Ascending aorta (tissue), 2 donors: ENCODE measurements at regions not wholly inside any gene's neighbourhood (a gene's known extent, or its start where the extent isn't known, plus 50 kb on each side); places are given as distances from the start of the nearest gene placed in this dataset.
"Not testable (repeated sequence)": the region's sequence is repeated elsewhere in the genome, so short reads cannot be mapped to it uniquely, and the experiment has no call there.

Source experiments
- DNase-seq, 2 donors: peaks; one replicate each; pipeline ENCODE4 v3.0.0-alpha.2; 2019; ENCODE audit warnings: low spot score in 2 of 2
- H3K27ac ChIP-seq, 2 donors: fragments of 200-600 bp; sonication (generic); one replicate each; pipeline ENCODE4 v1.5.1; 2016 to 2017; ENCODE audit warnings: mild to moderate bottlenecking in 1 of 2
- H3K27me3 ChIP-seq: fragments of 200-600 bp; sonication (generic); one replicate; pipeline ENCODE4 v1.5.1; 2017
- H3K36me3 ChIP-seq, 2 donors: fragments of 200-600 bp; sonication (generic); one replicate each; pipeline ENCODE4 v1.5.1; 2016
- H3K4me1 ChIP-seq, 2 donors: fragments of 200-600 bp; sonication (generic); one replicate each; pipeline ENCODE4 v1.5.1; 2016 to 2017; ENCODE audit warnings: mild to moderate bottlenecking in 1 of 2
- H3K4me3 ChIP-seq, 2 donors: fragments of 200-600 bp; sonication (generic); one replicate each; pipeline ENCODE4 v1.5.1; 2016 to 2017; ENCODE audit warnings: mild to moderate bottlenecking in 1 of 2
- H3K9me3 ChIP-seq, 2 donors: fragments of 200-600 bp; sonication (generic); one replicate each; pipeline ENCODE4 v1.5.1; 2016
- intact Hi-C: fragments of 100-400 bp; cut with DNase I; formaldehyde crosslinking; loops from one replicate; pipeline ENCODE4 v1.15.1; 2023
- TF ChIP-seq, protein P1 (sequence below), 3 experiments: fragments of 200-600 bp in 2 of 3; fragments of 450-650 bp in 1 of 3; sonication (generic) in 2 of 3; IDR thresholded peaks; one replicate each; pipeline ENCODE4 v1.5.1; 2016 to 2019; ENCODE audit warnings: antibody characterized with exemption in 3 of 3, mild to moderate bottlenecking in 1 of 3, moderate library complexity in 1 of 3

DNA sequence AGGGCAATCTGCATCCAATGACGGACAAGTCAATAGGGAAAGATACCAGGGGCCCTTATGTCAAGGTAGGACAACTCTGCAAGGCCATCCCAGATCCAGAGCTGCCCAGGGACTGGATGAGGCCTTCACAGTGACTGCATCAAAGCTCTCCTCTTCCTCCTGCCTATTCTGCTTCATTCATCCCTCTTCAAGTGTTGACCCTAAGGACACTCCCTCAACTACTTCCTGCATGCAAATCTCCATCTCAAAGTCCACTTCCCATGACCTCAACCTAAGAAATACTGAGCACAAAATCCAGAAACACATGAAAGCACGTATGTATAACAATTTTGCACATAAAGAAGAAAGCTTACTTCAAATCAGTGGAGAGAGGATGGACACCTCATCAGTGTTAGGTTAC, 182.3 kb downstream of the AVL9 start:
- Histone ChIP-seq H3K4me1 (no peaks in the 10 kb centered on the region), H3K27ac (no peak overlapping the region), H3K36me3 (no peaks in the 10 kb centered on the region), H3K4me3 (no peak overlapping the region), H3K27me3 (no peaks in the 10 kb centered on the region), H3K9me3 (no peaks in the 10 kb centered on the region)
- intact Hi-C loops: no loop called here
- TF ChIP-seq, protein P1, sequence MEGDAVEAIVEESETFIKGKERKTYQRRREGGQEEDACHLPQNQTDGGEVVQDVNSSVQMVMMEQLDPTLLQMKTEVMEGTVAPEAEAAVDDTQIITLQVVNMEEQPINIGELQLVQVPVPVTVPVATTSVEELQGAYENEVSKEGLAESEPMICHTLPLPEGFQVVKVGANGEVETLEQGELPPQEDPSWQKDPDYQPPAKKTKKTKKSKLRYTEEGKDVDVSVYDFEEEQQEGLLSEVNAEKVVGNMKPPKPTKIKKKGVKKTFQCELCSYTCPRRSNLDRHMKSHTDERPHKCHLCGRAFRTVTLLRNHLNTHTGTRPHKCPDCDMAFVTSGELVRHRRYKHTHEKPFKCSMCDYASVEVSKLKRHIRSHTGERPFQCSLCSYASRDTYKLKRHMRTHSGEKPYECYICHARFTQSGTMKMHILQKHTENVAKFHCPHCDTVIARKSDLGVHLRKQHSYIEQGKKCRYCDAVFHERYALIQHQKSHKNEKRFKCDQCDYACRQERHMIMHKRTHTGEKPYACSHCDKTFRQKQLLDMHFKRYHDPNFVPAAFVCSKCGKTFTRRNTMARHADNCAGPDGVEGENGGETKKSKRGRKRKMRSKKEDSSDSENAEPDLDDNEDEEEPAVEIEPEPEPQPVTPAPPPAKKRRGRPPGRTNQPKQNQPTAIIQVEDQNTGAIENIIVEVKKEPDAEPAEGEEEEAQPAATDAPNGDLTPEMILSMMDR (IDR thresholded peaks at IDR 0.05): no peak
- DNase-seq: no peak

DNA sequence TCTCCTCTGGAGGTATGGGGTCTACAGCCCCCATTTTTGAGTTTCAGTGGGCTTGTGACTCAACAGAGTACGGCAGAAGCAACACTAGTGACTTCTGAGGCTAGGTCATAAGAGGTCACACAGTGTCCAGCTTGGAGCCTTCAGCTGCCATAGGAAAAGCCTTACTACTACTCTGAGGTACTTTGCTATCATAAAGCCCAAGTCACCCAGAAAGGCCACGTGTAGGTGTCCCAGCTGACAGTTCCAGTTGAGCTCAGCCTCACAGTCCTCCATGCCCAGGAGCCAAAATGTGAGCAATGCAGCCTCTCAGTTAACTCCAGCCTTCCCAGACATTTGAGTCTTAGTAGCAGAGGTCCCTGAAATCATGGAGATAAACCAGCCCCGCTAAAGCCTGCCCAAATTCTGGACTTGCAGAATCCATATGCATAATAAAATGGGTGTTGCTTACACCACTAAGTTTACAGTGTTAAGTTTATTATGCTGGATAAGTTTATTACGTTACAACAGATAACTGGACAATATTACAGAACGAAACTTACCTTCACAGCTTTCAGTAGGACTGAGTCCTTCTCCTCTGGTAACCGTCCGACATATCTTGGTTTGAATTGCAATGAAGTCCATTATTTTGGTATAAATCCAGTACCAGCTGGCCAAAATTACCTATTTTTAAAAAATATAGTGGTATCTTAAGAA, 181.1 kb downstream of the AVL9 start:
- Histone ChIP-seq H3K27ac (no peak overlapping the region), H3K27me3 (no peaks in the 10 kb centered on the region), H3K4me1 (no peaks in the 10 kb centered on the region), H3K36me3 (no peaks in the 10 kb centered on the region), H3K9me3 (no peaks in the 10 kb centered on the region), H3K4me3 (no peak overlapping the region)
- no peak for DNase-seq
- intact Hi-C loops: no loop called here
- TF ChIP-seq, protein P1 (IDR thresholded peaks at IDR 0.05): no peak

DNA sequence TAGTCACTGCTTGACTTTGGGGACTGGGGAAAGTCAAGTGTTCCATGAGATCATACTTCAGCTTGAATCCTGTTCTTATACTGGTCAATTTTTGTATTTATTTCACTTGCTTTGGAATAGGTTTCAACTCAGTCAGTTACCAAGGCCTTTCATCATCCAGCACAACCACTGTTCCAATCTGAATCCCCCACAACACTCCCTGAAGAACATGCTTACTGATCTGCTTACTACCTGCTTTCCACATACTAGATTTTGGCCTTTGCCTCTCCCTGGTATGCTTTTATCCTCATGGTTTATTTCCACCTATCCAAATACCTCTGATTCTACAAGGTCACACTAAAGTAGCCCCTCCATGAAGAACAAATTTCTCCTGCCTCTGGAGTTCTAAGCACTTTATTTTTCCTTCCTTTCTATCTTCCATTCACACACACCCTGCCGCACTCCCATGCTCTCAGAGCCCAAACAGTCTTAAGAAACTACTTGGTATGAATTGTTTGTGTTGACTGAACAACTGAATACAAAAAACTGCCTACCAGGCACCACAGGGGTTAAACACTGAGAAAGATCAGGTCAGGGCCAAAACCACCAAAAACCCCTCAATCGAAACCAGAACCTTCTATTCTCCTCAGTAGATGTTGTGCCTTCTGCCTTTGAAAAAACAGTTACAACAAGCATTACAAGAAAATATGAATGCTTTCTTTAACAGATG, 178.1 kb downstream of the AVL9 start:
- DNase-seq: no peak
- Histone ChIP-seq H3K27ac (no peak overlapping the region), H3K36me3 (no peaks in the 10 kb centered on the region), H3K4me3 (no peak overlapping the region), H3K27me3 (no peaks in the 10 kb centered on the region), H3K9me3 (no peaks in the 10 kb centered on the region), H3K4me1 (no peaks in the 10 kb centered on the region)
- intact Hi-C loops: no loop called here
- TF ChIP-seq, protein P1 (IDR thresholded peaks at IDR 0.05): no peak

DNA sequence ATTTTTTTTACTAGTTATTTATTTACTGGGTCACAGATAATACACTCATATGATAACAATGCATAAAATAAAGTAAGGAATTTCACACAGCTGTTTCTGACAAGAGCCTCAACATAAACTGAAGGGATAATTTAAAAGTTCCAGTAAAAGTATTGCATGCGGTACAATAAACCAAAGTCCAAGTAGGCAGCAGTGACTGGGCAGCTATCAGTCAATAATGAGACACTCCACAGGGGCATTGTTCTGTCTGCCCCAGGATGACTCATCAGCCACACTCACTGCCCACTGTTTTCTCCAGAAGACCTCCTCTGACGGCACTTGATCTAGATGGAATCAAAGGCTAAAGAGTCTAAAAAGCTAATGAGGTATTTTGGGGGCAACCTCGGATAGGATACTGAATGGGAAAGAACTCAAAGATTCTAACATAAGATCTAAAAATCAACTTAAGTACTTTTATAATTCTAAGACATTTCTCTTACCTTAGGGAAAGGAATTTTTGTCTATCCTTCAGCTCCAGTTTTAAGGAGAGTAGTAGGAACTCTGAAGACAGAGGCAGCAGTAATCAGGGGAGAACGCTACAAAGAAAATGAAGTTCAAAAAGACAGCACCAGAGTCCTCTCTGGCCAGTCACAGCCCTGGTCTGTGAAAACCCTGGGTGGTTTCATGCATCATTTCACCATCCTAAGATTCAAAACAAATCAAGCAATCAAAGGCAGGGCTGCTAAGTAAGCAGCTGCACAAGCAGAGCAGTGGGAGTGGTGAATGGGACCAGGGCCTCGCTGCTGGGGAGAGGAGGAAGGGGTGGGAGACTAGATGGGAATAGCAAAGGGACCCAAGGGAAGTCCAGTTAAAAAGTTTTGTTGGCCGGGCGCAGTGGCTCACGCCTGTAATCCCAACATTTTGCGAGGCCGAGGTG, 175.1 kb downstream of the AVL9 start:
- Histone ChIP-seq H3K27me3 (no peaks in the 10 kb centered on the region), H3K27ac (no peak overlapping the region), H3K9me3 (no peaks in the 10 kb centered on the region), H3K36me3 (no peaks in the 10 kb centered on the region), H3K4me1 (no peaks in the 10 kb centered on the region), H3K4me3 (no peak overlapping the region)
- TF ChIP-seq, protein P1 (IDR thresholded peaks at IDR 0.05): no peak
- intact Hi-C loops: no loop called here
- no peak for DNase-seq

DNA sequence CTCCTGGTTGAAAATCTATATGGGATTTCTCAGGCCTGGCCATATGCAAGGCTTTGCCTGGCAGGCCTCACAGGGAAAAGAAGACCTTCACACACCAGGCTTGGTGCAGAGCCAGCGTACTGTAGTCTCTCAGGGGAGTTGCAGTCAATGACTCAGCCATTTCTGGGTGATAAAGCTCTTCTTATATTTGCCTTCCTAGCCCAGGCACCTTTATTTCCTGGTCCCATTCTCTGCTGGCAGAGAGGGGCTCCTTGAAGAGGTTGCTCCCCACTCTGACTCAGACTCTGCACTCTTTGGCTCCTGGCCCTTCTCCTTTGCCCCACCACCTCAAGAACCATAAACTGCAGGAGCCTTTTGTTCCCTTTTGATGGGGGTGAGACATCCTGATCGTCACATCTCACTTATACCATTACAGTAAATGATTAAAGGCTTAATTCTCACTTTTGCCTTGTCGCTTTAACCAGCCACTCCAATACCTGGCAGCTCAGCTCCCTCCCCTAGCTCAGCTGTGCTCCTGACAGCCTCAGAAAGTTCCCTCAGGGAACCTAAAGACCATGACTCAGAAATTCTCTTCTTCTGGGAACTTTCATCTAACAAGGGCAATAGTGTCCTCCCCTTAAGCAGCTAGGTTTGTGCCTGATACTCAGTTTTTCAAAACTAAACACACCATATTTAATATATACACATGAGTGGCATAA, 174.0 kb downstream of the AVL9 start:
- H3K27me3 ChIP-seq, H3K4me3 ChIP-seq, H3K27ac ChIP-seq, H3K36me3 ChIP-seq, H3K4me1 ChIP-seq, intact Hi-C loops, H3K9me3 ChIP-seq, DNase-seq: not testable (repeated sequence)

DNA sequence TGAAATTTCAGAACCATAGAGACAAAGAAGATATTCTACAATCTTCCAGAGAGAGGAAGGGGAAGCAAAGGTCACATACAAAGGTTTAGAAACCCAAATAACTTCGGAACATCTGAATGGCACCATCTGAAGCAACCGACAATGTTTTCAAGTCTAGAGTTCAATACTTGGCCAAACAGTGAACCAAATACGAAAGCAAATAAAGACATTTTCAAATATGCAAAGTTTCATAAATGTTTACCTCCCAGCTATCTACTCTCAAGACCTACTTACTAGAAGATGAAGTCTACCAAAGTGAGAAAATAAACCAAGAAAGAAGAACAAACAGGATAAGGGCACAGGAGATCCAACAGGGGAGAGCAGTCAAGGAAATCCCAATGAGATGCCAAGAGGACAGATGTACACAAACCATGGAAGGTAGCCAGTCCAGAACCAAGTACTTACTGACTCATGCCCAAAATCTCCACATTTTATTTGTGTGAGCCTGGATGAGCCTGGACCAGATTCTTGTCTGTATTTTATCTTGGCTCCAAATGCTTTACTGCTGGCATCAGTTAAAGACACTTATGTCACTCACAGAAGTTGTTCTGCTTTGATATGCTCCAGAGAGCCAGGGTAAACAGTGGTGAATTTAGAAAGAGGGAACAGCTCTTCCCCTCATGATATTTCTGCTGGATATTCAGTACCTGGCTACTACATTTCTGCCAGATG, 173.3 kb downstream of the AVL9 start:
- H3K27me3 ChIP-seq, DNase-seq, intact Hi-C loops, H3K36me3 ChIP-seq, H3K27ac ChIP-seq, H3K9me3 ChIP-seq, H3K4me3 ChIP-seq, H3K4me1 ChIP-seq: not testable (repeated sequence)

DNA sequence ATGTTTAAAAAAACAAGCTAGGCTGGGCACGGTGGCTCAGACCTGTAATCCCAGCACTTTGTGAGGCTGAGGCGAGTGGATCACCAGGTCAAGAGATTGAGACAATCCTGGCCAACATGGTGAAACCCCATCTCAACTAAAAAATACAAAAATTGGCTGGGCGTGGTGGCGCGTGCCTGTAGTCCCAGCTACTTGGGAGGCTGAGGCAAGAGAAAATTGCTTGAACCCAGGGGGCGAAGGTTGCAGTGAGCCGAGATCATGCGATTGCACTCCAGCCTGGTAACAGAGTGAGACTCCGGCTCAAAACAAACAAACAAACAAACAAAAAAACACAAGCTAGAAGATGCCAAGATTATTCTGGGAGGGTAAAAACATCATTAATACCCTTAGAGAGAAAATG, 172.3 kb downstream of the AVL9 start:
- H3K4me3 ChIP-seq, DNase-seq, H3K36me3 ChIP-seq, intact Hi-C loops, H3K9me3 ChIP-seq, H3K4me1 ChIP-seq, H3K27ac ChIP-seq, H3K27me3 ChIP-seq: not testable (repeated sequence)

DNA sequence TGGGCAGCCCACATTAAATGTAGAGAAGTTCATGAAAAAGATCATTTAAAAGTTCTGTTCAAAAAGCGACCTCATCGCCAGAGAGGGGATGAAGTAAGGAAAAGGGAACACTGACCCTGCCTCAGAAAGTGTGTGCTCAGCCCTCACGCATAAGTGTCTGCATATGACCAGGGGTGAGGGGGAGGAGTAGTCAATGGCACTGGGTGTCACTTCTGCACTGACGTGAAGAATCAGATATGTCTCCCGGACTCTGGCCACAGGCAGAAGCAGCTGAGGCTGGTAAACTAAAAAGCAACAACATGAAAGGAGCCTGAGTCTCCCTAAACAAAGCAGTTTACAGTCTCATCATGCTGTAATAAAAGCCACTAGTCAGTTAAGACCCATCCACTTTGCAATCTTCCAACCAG, 168.5 kb downstream of the AVL9 start:
- intact Hi-C loops, H3K36me3 ChIP-seq, H3K9me3 ChIP-seq, H3K27ac ChIP-seq, H3K4me1 ChIP-seq, H3K4me3 ChIP-seq, DNase-seq, H3K27me3 ChIP-seq: not testable (repeated sequence)

DNA sequence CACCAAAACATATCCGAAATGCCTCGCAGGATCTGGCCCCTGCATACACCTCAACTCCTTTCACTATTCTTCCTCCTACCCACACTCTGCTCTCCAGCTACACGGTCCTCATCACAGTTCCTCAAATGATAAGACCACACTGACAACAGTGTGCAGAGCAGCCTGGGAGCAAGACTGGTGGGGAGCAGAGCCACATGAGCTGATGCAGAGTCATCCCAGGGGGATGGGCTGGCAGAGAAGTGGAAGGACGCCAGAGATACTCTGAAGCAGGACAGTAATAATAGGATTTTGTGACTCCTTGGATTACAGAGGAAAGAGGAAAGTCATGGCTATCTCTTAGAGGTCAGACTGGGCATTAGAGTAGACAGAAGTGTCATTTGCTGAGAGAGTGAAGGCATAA, 167.2 kb downstream of the AVL9 start:
- intact Hi-C loops, DNase-seq, H3K4me3 ChIP-seq, H3K9me3 ChIP-seq, H3K27me3 ChIP-seq, H3K36me3 ChIP-seq, H3K27ac ChIP-seq, H3K4me1 ChIP-seq: not testable (repeated sequence)
